HFFc6 (cell line): ENCODE measurements at regions not wholly inside any gene's neighbourhood (a gene's known extent, or its start where the extent isn't known, plus 50 kb on each side); places are given as distances from the start of the nearest gene placed in this dataset.
"Not testable (repeated sequence)": the region's sequence is repeated elsewhere in the genome, so short reads cannot be mapped to it uniquely, and the experiment has no call there.

Source experiments
- DNase-seq: peaks from one replicate; pipeline ENCODE4 v3.0.0-alpha.2; 2018
- H3K27ac Mint-ChIP-seq: 2 replicates; pipeline ENCODE4 v1.8.0; 2020; ENCODE audit warnings: mild to moderate bottlenecking, mixed read lengths
- H3K27me3 Mint-ChIP-seq: 2 replicates; pipeline ENCODE4 v1.8.0; 2021; ENCODE audit warnings: mild to moderate bottlenecking, moderate library complexity, mixed read lengths; ENCODE audit not compliant: insufficient read depth
- H3K36me3 Mint-ChIP-seq: 2 replicates; pipeline ENCODE4 v1.8.0; 2021; ENCODE audit warnings: low read depth, mixed read lengths
- H3K4me1 Mint-ChIP-seq: 2 replicates; pipeline ENCODE4 v1.8.0; 2020; ENCODE audit warnings: low read depth, mixed read lengths
- H3K4me3 Mint-ChIP-seq: 2 replicates; pipeline ENCODE4 v1.8.0; 2020; ENCODE audit warnings: mild to moderate bottlenecking, moderate library complexity, mixed read lengths
- H3K9me3 Mint-ChIP-seq: 2 replicates; pipeline ENCODE4 v1.8.0; 2020; ENCODE audit warnings: mild to moderate bottlenecking, mixed read lengths
- CTCF ChIP-seq: fragments of 200-600 bp; sonication (generic); IDR thresholded peaks from 2 replicates; pipeline ENCODE4 v1.5.0; 2021; ENCODE audit warnings: antibody characterized with exemption, mild to moderate bottlenecking

- no peak for DNase-seq
- TF ChIP-seq CTCF: no peak
- no peak overlapping the region for H3K27ac Mint-ChIP-seq
- H3K9me3 Mint-ChIP-seq: peaks cover 37% of the 10 kb centered on the region
- H3K4me1 Mint-ChIP-seq: no peaks in the 10 kb centered on the region
- H3K4me3 Mint-ChIP-seq: no peak overlapping the region
- no peaks in the 10 kb centered on the region for H3K36me3 Mint-ChIP-seq
- peaks cover 1% of the 10 kb centered on the region; the same call in 1 of the 2 replicates for H3K27me3 Mint-ChIP-seq
Measured at GRCh38 chr1:91189096-91189495, 167.3 kb upstream of the ZNF644 start.

- H3K27ac Mint-ChIP-seq, H3K4me1 Mint-ChIP-seq, DNase-seq, H3K36me3 Mint-ChIP-seq, H3K27me3 Mint-ChIP-seq, H3K4me3 Mint-ChIP-seq: not testable (repeated sequence)
- H3K9me3 Mint-ChIP-seq: peaks cover 28% of the 10 kb centered on the region
Measured at GRCh38 chr1:91182807-91183206, 161.0 kb upstream of the ZNF644 start.

GRCh38 chr1:91176250-91176649 lies 154.4 kb upstream of the ZNF644 start:
- no peaks in the 10 kb centered on the region for H3K4me1 Mint-ChIP-seq
- peaks cover 4% of the 10 kb centered on the region for H3K27me3 Mint-ChIP-seq
- H3K9me3 Mint-ChIP-seq: no peaks in the 10 kb centered on the region; the same call in 1 of the 2 replicates
- no peak for DNase-seq
- H3K4me3 Mint-ChIP-seq: no peak overlapping the region
- TF ChIP-seq CTCF: no peak
- no peak overlapping the region for H3K27ac Mint-ChIP-seq
- no peaks in the 10 kb centered on the region for H3K36me3 Mint-ChIP-seq

- H3K9me3 Mint-ChIP-seq: no peaks in the 10 kb centered on the region; the same call in 1 of the 2 replicates
- TF ChIP-seq CTCF: no peak
- no peak for DNase-seq
- no peak overlapping the region for H3K4me3 Mint-ChIP-seq
- H3K27ac Mint-ChIP-seq: no peak overlapping the region
- H3K27me3 Mint-ChIP-seq: peaks cover 4% of the 10 kb centered on the region
- H3K36me3 Mint-ChIP-seq: no peaks in the 10 kb centered on the region
- no peaks in the 10 kb centered on the region for H3K4me1 Mint-ChIP-seq
Measured at GRCh38 chr1:91174734-91175133, 152.9 kb upstream of the ZNF644 start.

- H3K27me3 Mint-ChIP-seq: peaks cover 4% of the 10 kb centered on the region
- DNase-seq: no peak
Measured at GRCh38 chr1:91173346-91173890, 151.6 kb upstream of the ZNF644 start.

GRCh38 chr1:91172541-91172940 lies 150.7 kb upstream of the ZNF644 start:
- TF ChIP-seq CTCF: no peak
- Mint-ChIP-seq H3K4me1 (no peaks in the 10 kb centered on the region), H3K27me3 (peaks cover 6% of the 10 kb centered on the region), H3K9me3 (no peaks in the 10 kb centered on the region), H3K4me3 (no peak overlapping the region), H3K27ac (no peak overlapping the region), H3K36me3 (no peaks in the 10 kb centered on the region)
- no peak for DNase-seq

More at GRCh38 chr1:91173346-91173890, 151.6 kb upstream of the ZNF644 start:
- H3K4me3 Mint-ChIP-seq: no peak overlapping the region
- no peak for TF ChIP-seq CTCF
- no peaks in the 10 kb centered on the region; the same call in 1 of the 2 replicates for H3K9me3 Mint-ChIP-seq
- no peak overlapping the region for H3K27ac Mint-ChIP-seq
- no peaks in the 10 kb centered on the region for H3K36me3 Mint-ChIP-seq
- no peaks in the 10 kb centered on the region for H3K4me1 Mint-ChIP-seq
